H1 (cell line): ENCODE measurements at regions not wholly inside any gene's neighbourhood (a gene's known extent, or its start where the extent isn't known, plus 50 kb on each side); places are given as distances from the start of the nearest gene placed in this dataset.

Source experiments
- ATF2 ChIP-seq: IDR thresholded peaks from 2 replicates; pipeline ENCODE4 v1.6.1; 2012; ENCODE audit warnings: low read length, inconsistent platforms
- KDM4A ChIP-seq: IDR thresholded peaks from one replicate; pipeline ENCODE4 v1.7.1; 2012; ENCODE audit warnings: low read depth, mild to moderate bottlenecking, moderate library complexity, low read length, inconsistent platforms; ENCODE audit not compliant: severe bottlenecking
- PHF8 ChIP-seq: fragments of 200-600 bp; sonication (generic); conservative IDR thresholded peaks from 2 replicates; pipeline ENCODE4 v1.7.1; 2012; ENCODE audit warnings: low read depth, mild to moderate bottlenecking, inconsistent platforms, low read length, moderate library complexity

DNA sequence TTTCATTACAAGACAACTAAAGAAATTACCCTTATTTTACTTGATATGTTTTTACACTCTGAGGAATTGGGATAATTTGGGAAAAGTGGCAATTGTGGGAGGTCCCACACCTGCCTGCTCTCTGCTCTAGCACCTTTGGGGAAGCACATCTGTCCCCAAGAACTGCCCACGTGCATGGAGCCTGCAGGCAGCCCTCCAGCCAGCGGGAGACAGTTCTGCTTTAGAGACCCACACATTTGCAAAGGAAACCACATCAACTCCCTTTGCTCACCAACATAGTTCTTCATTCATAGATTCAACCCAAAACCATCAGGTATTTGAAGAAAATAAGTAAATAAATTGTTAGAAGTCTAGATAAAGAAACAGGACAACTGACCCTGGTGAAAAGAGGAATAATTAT lies 239.9 kb upstream of the ID2 start (continued):
- no peak for TF ChIP-seq ATF2
- TF ChIP-seq KDM4A, result no peak
- no peak for TF ChIP-seq PHF8
